ENCODE measurements at regions not wholly inside any gene's neighbourhood (a gene's known extent, or its start where the extent isn't known, plus 50 kb on each side); places are given as distances from the start of the nearest gene placed in this dataset.

DNA sequence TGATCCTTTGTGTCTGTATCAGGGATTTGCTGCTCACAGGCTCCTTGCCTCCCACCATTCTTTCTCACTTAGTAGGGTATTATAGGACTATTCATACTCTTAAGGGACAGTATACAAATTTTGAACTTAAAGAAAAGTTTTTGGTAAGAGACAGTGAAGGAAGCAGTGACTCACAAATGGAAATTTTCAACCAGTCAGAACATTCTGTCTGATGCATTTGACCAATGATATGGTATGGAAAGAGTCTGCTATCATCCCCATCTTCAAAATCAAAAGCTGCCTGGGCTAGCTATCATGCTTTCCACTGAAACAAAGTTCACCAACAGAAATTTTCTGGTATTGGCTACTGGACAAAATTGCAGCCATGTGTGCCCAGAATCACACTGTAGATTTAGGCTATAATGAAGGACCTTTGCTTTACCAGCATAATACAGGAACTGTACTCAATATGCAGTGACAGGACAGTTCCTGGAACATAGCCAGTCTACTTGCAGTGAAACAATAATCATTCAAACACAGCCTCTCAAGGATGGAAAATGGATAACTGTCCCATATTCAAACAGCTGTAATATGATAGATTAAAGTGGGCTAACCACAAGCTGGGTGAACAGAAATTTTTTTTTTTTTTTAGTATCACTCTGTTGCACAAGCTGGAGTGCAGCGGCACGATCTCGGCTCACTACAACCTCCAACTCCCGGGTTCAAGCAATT, 109.0 kb upstream of the ACSL4 start:
- no peak for TF ChIP-seq CTCF (IDR thresholded peaks at IDR 0.05)
- TF ChIP-seq RAD21 (conservative IDR thresholded peaks at IDR 0.05 in 1 of 2, IDR thresholded peaks at IDR 0.05 in 1 of 2), result no peak
- TF ChIP-seq SMC3 (IDR thresholded peaks at IDR 0.05), result no peak
- no peak for TF ChIP-seq POLR2A (IDR thresholded peaks at IDR 0.05; ENCODE audit: low read length)
- TF ChIP-seq RNF2 (IDR thresholded peaks at IDR 0.05; ENCODE audit: borderline replicate concordance, low read depth), result no peak
- TF ChIP-seq, protein P1, sequence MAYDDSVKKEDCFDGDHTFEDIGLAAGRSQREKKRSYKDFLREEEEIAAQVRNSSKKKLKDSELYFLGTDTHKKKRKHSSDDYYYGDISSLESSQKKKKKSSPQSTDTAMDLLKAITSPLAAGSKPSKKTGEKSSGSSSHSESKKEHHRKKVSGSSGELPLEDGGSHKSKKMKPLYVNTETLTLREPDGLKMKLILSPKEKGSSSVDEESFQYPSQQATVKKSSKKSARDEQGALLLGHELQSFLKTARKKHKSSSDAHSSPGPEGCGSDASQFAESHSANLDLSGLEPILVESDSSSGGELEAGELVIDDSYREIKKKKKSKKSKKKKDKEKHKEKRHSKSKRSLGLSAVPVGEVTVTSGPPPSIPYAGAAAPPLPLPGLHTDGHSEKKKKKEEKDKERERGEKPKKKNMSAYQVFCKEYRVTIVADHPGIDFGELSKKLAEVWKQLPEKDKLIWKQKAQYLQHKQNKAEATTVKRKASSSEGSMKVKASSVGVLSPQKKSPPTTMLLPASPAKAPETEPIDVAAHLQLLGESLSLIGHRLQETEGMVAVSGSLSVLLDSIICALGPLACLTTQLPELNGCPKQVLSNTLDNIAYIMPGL (CRISPR knock-in tag; IDR thresholded peaks at IDR 0.05; ENCODE audit: borderline replicate concordance), result no peak
- TF ChIP-seq ESRRA (IDR thresholded peaks at IDR 0.05; ENCODE audit: borderline replicate concordance, low read length), result no peak
- TF ChIP-seq MAFK (IDR thresholded peaks at IDR 0.05; ENCODE audit: partially characterized antibody), result no peak
- TF ChIP-seq ZSCAN20 (CRISPR knock-in tag; IDR thresholded peaks at IDR 0.05), result no peak
- no peak for TF ChIP-seq BCL3 (IDR thresholded peaks at IDR 0.05)
- no peak for TF ChIP-seq CHD4 (IDR thresholded peaks at IDR 0.05; ENCODE audit: borderline replicate concordance)
- TF ChIP-seq ZFP36 (IDR thresholded peaks at IDR 0.05; ENCODE audit: borderline replicate concordance, partially characterized antibody), result no peak
